ENCODE measurements at regions not wholly inside any gene's neighbourhood (a gene's known extent, or its start where the extent isn't known, plus 50 kb on each side); places are given as distances from the start of the nearest gene placed in this dataset.

- intact Hi-C loops (cut with micrococcal nuclease): no loop called here
Observed at GRCh38 chr1:5504364-5504740, 487.9 kb downstream of the NPHP4 start.

- intact Hi-C loops (cut with micrococcal nuclease): no loop called here
Observed at GRCh38 chr1:5503556-5504363, 488.5 kb downstream of the NPHP4 start.

- intact Hi-C loops (cut with micrococcal nuclease): no loop called here
Observed at GRCh38 chr1:5502311-5503194, 489.7 kb downstream of the NPHP4 start.

- intact Hi-C loops (cut with micrococcal nuclease): no loop called here
Observed at GRCh38 chr1:5501206-5501930, 490.9 kb downstream of the NPHP4 start.

GRCh38 chr1:5500541-5500940, 491.7 kb downstream of the NPHP4 start:
- intact Hi-C loops (cut with micrococcal nuclease): no loop called here

DNA sequence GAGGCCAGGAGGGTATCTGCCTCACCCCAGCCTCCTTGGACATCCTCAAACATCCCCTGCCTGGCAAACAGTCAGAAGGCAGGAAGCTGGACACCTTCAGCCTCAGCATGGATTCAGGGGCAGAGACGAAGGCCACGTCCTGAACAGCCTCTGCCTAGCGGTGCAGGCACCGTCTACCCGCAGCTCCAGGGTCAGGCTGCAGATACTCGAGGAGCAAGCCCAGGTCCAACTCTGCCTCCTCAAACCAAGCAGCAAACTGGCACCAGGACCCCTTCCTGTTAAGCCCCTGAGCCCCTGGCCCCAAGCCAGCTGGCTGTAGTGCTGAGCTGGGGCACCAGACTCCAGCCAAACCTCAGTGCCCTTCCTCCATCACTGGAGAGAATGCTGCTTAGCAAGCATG, 494.7 kb downstream of the NPHP4 start:
- intact Hi-C loops (cut with micrococcal nuclease): no loop called here

DNA sequence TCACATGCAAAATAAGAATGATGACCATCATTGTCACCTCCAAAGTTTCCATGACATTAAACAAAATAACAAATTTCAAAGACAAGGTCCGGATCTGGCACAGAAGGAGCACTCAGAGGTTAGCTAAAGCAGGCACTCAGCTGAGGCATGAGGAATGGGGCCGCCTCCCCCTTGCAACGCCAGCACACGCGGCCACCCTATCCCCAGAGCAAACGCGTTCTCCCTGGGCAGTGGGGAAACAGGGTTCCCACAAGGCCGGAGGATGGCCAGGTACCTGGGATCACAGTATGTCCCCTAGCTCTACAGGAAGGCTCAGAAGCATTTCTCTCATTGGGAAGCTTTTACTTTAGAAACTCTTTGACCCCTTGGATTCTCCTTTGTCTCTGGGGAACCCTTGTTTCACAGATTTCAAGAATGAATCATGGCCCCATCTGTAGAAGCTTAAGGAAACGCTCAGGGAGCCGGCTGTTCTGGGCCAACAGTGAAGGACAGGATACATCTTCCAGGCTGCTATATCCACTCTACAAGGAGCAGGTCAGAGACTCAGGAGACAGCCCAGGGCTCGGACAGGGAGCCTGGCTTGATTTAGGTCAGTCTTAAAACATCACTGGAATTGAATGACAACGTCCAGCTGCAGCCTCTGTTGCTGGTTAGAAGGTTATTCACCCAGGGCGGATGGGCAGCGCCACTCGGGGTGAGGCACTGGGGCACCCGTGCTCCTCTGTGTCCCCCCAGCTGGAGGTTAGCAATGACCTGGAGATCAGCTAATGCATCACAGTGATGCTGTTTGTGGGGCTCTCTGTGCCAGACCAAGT, 496.4 kb downstream of the NPHP4 start:
- intact Hi-C loops (cut with micrococcal nuclease): no loop called here

GRCh38 chr1:5494518-5494917, 497.7 kb downstream of the NPHP4 start:
- intact Hi-C loops (cut with micrococcal nuclease): no loop called here

DNA sequence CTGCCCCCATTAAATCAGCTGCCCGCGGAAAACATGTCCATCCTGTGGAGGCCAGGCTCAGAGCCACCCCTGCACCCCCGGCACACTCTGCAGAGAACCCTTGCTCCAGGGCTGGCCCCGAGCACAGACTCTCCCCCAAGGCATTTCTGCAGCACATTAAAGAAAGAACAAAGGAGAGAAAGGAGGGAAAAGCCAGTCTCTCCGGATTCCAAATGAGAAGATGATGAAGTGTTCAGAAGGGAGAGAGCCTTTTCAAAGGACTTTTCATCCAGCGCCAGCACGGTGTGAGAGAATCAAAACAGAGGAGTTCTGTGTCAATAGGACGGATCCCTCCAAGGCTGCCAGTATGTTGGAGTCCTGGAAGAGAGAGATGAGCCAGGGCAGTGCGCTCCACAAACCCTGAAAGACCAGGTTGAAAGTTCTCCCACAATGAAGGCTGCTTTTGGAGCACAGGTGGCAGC, 498.3 kb downstream of the NPHP4 start:
- intact Hi-C loops (cut with micrococcal nuclease): no loop called here

GRCh38 chr1:5493275-5493674, 498.9 kb downstream of the NPHP4 start:
- intact Hi-C loops (cut with micrococcal nuclease): no loop called here

DNA sequence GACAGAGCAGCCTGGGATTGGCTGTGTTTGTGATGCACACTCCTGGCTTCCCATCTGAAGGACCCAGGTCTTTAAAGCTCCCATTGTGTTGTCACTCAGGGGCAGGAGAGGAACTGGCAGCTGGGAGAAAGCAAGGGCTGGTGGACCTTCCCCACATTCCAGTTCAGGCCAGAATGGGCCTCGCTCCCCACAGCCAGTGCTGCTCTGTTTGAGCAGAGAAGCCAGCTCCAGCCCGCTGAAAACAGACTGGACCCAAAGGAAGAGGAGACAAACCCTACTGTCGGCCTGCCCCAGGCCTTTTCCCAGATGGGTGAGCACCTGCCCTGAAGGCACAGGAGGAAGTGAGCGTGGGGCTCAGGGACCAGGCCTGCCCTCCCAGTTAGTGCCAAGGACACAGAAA, 499.4 kb downstream of the NPHP4 start:
- intact Hi-C loops (cut with micrococcal nuclease): no loop called here

DNA sequence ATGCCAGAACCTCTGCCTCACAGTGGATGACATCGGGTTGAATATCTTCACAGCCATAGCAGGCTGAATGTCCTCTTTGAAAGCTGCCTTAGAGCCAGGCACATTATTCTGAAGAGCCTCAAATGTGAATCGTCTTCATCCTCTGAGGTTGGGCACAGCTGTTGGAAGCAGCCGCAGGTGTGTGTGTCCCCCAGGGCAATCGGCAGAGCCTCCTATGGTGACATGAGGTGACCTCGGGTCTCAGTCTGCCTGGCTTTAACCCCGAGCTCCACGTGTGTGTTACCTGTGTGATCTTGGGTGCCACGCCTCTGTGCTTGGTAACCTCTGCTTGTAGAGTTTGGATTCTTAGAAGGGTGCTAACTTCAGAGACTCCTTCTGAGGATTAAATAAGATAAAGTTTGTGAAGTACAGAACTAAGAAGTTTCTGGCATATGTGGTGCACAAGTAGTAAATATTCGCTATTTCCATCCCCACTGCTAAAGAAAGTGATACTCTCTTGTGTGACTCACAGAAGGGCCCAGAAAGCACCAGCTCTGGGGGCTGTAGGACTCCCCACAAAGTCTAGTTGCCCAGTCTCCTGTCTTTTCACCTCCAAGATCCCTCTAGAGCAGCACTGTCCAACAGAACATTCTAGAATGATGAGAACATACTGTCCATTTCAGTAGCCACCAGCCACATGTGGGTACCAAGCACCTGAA, 500.9 kb downstream of the NPHP4 start:
- intact Hi-C loops (cut with micrococcal nuclease): no loop called here

DNA sequence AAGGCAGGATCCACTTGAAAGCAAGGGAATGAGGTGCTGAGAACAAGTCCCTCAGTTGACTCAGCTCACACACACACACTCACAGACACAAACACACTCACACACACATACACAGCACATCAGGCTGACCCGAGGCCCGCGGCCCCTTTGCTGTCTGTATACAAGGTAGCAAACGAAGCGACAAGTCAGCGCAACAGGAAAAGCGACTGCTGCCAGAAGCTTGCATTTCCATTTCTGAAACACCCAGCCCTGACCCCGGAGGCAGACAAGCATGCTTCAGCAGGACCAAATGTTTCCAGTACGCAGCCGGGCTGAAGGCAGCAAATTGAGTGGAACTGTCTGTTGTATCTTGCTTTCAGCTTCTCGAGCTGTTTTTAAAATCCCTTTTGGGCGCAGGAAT, 501.6 kb downstream of the NPHP4 start:
- intact Hi-C loops (cut with micrococcal nuclease): no loop called here

DNA sequence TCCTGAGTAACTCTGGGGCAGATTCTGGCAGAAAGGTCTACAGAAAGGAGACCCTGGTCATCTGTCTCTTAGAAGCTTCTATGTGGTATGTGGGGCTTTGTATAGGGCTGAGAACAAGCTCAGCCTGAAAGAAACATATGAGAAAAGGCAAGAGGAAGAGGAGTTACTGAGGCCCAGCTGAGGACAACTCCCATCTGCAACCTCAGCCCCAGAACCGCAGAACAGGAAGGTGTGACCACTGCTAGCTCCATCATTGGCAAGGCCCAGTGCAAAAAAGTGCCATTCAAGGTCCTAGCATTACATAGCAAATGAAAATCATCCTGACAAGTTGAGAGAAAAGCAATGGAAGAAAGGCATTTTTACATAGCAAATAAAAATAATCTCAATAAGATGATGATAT, 503.8 kb downstream of the NPHP4 start:
- intact Hi-C loops (cut with micrococcal nuclease): no loop called here

GRCh38 chr1:5485968-5486696, 506.1 kb downstream of the NPHP4 start:
- intact Hi-C loops (cut with micrococcal nuclease): no loop called here

GRCh38 chr1:5485436-5485835, 506.8 kb downstream of the NPHP4 start:
- intact Hi-C loops (cut with micrococcal nuclease): no loop called here

- intact Hi-C loops (cut with micrococcal nuclease): no loop called here
Observed at GRCh38 chr1:5484451-5485165, 507.6 kb downstream of the NPHP4 start.

- intact Hi-C loops (cut with micrococcal nuclease): loop anchor here (1.0 kb wide), 1 partner anchor 196 kb away; no protein-coding TSS in a partner anchor
Observed at GRCh38 chr1:5481889-5482288, 510.3 kb downstream of the NPHP4 start.

DNA sequence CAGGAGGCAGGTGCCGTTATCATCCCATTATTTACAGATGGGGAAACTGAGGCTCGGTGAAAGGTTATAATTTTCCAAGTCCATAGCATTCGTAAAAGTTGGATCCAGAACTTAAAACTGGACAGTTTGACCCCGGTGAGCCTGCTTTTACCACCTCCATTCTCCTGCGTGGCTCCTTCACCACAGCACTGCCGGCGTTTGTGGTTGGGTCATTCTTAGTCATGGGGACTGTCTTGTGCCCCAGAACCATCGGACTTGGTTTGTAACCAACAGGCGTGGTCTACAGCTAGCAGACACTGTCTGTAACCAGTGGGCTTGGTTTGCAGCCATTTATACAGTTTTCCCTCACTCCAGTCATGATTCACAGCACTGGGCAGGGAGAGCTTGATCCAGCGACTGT, 511.3 kb downstream of the NPHP4 start:
- intact Hi-C loops (cut with micrococcal nuclease): no loop called here

Measured in T-helper 1 cell treated with Interleukin-12 subunit alpha and Interleukin-12 subunit beta and Interleukin-4 antibody, amounts not matched to agents 30 ng/mL and 1 ng/mL, for 36 hours (primary cell).